K562 (cell line): ENCODE measurements at regions not wholly inside any gene's neighbourhood (a gene's known extent, or its start where the extent isn't known, plus 50 kb on each side); places are given as distances from the start of the nearest gene placed in this dataset.

ENCODE experiments used
- ATAC-seq: fragments of 200-7000 bp; cut with Tn5 transposase; 3 replicates; pipeline ENCODE4 v1.9.1; 2020; ENCODE audit warnings: moderate library complexity
- BruUV-seq: library from RNA; stranded (reverse); fragments of 400-500 nt; replicated peaks from 2 replicates; lab custom pipeline; 2021; lab: Mats Ljungman, UMichigan
- CTCF ChIA-PET: fragments of 300-600 bp; formaldehyde crosslinking; extraction: SDS; loops from one replicate; lab custom pipeline; 2021; ENCODE audit warnings: low intra/inter-chr PET ratio; lab: Yijun Ruan, JAX
- POLR2A ChIA-PET: fragments of 300-600, 350-650 bp; sonication (Branson Sonifier 250); formaldehyde crosslinking; extraction: SDS; loops from one replicate; lab custom pipeline; 2021; ENCODE audit warnings: antibody characterized with exemption, inconsistent platforms; lab: Yijun Ruan, JAX
- DNase-seq, 4 experiments: peaks; one replicate each; pipeline versions ENCODE4 v3.0.0 to v3.0.0-alpha.2; 2011 to 2018; ENCODE audit warnings: low spot score in 3 of 4, mixed read lengths in 3 of 4; ENCODE audit errors: extremely low read depth in 1 of 4
- FAIRE-seq: peaks from 2 replicates; lab custom pipeline; 2011; peaks lifted over from hg19 to GRCh38; lab: Jason Lieb, UNC
- H2AFZ ChIP-seq: 2 replicates; pipeline ENCODE4 v1.6.0; 2011; ENCODE audit warnings: low read depth, low read length, control low read depth, inconsistent platforms
- H3K27ac ChIP-seq: fragments of 200-600 bp; 3 replicates; pipeline ENCODE4 v1.8.0; 2011; ENCODE audit warnings: low read depth, mild to moderate bottlenecking, control low read depth, inconsistent platforms, low read length, moderate library complexity, mixed read lengths; ENCODE audit errors: extremely low read depth
- H3K27me3 ChIP-seq, 2 experiments: fragments of 300-600 bp in 1 of 2; 2 replicates in 1 of 2; 3 replicates in 1 of 2; pipeline versions ENCODE4 v1.6.0 to v1.8.0; 2011; ENCODE audit warnings: inconsistent platforms in 2 of 2, low read length in 2 of 2, mild to moderate bottlenecking in 1 of 2, mixed read lengths in 1 of 2, moderate library complexity in 1 of 2; ENCODE audit not compliant: control insufficient read depth in 2 of 2, insufficient read depth in 2 of 2
- H3K36me3 ChIP-seq: fragments of 300-600 bp; 3 replicates; pipeline ENCODE4 v1.8.0; 2011; ENCODE audit warnings: mild to moderate bottlenecking, low read length, inconsistent platforms; ENCODE audit not compliant: control insufficient read depth, insufficient read depth
- H3K4me1 ChIP-seq, 2 experiments: fragments of 200-600 bp in 1 of 2; replicated peaks in 1 of 2; 2 replicates in 1 of 2; 3 replicates in 1 of 2; pipeline versions ENCODE4 v1.5.1 to v1.8.0; 2011; ENCODE audit warnings: inconsistent platforms in 2 of 2, low read length in 2 of 2, mild to moderate bottlenecking in 1 of 2, mixed read lengths in 1 of 2, moderate library complexity in 1 of 2; ENCODE audit not compliant: control insufficient read depth in 2 of 2, insufficient read depth in 2 of 2
- H3K4me2 ChIP-seq: 2 replicates; pipeline ENCODE4 v1.6.1; 2011; ENCODE audit warnings: low read length, control low read depth, inconsistent platforms, mixed read lengths; ENCODE audit not compliant: insufficient read depth
- H3K4me3 ChIP-seq: fragments of 200-600 bp; sonication (generic), shearing (Covaris generic); 2 replicates; pipeline ENCODE4 v1.5.1; 2016; ENCODE audit warnings: control low read depth, inconsistent platforms
- H3K79me2 ChIP-seq: fragments of 200-600 bp; 3 replicates; pipeline ENCODE4 v1.8.0; 2011; ENCODE audit warnings: low read length, inconsistent platforms; ENCODE audit not compliant: control insufficient read depth, insufficient read depth
- H3K9ac ChIP-seq, 2 experiments: 2 replicates each; pipeline versions ENCODE4 v1.6.0 to v1.6.1; 2011; ENCODE audit warnings: low read depth in 2 of 2, low read length in 2 of 2, control low read depth in 1 of 2, inconsistent platforms in 1 of 2, mild to moderate bottlenecking in 1 of 2, mixed read lengths in 1 of 2; ENCODE audit not compliant: insufficient read depth in 1 of 2
- H3K9me1 ChIP-seq: one replicate; pipeline ENCODE4 v1.6.0; 2011; ENCODE audit warnings: inconsistent platforms, mild to moderate bottlenecking, low read length, moderate library complexity; ENCODE audit not compliant: control insufficient read depth, insufficient read depth
- H3K9me3 ChIP-seq: replicated peaks from 2 replicates; pipeline ENCODE4 v1.5.1; 2011; ENCODE audit warnings: low read depth, low read length, inconsistent platforms; ENCODE audit not compliant: control insufficient read depth, insufficient read depth
- H4K20me1 ChIP-seq: replicated peaks from 2 replicates; pipeline ENCODE4 v1.6.1; 2011; ENCODE audit warnings: low read length, inconsistent platforms, mixed read lengths; ENCODE audit not compliant: control insufficient read depth, insufficient read depth
- HMBOX1 ChIP-seq: sonication (generic); IDR thresholded peaks from 2 replicates; pipeline ENCODE4 v1.6.1; 2016
- MNT ChIP-seq, 2 experiments: fragments of 450-650 bp; conservative IDR thresholded peaks; 2 replicates each; pipeline ENCODE4 v1.6.1; 2017; ENCODE audit warnings: mild to moderate bottlenecking in 2 of 2, moderate library complexity in 2 of 2
- NR2C1 ChIP-seq, 2 experiments: fragments of 450-650 bp; IDR thresholded peaks; 2 replicates each; pipeline ENCODE4 v1.6.1; 2017; ENCODE audit warnings: mild to moderate bottlenecking in 2 of 2, antibody characterized with exemption in 1 of 2, inconsistent platforms in 1 of 2, missing compliant biosample characterization in 1 of 2, missing genetic modification characterization in 1 of 2
- RBM39 ChIP-seq: fragments of 200-400 bp; formaldehyde crosslinking; optimal IDR thresholded peaks from 2 replicates; pipeline ENCODE3; 2018; ENCODE audit warnings: low read depth, low read length
- REST ChIP-seq, 2 experiments: fragments of 450-650 bp; formaldehyde crosslinking in 1 of 2; IDR thresholded peaks; 2 replicates each; pipeline versions ENCODE4 v1.4.0 to v1.6.1; 2014 to 2020; ENCODE audit warnings: mild to moderate bottlenecking in 2 of 2, borderline replicate concordance in 1 of 2, low read depth in 1 of 2
- SMC3 ChIP-seq: conservative IDR thresholded peaks from 2 replicates; pipeline ENCODE4 v1.6.1; 2011; ENCODE audit warnings: low read depth, low read length, improper control_type of control experiment; ENCODE audit not compliant: insufficient read depth
- ZBTB17 ChIP-seq: fragments of 450-650 bp; formaldehyde crosslinking; IDR thresholded peaks from 2 replicates; pipeline ENCODE4 v1.4.0; 2020; ENCODE audit warnings: mild to moderate bottlenecking
- ZNF507 ChIP-seq: conservative IDR thresholded peaks from 2 replicates; pipeline ENCODE4 v1.6.1; 2017; ENCODE audit warnings: missing genetic modification characterization, missing compliant biosample characterization
- WGBS: fragments of 100-300 bp; shearing (Covaris generic); methylation state at CpG from one replicate; pipeline ENCODE4 v1.1.6; 2016; ENCODE audit warnings: low coverage, mixed read lengths; ENCODE audit not compliant: insufficient coverage; ENCODE audit errors: missing lambda C conversion rate; 5-methylcytosine and 5-hydroxymethylcytosine counted together
- in situ Hi-C: fragments of 300-500 bp; cut with MboI; formaldehyde crosslinking; loops from 4 replicates; pipeline ENCODE4 v1.15.0; 2018; ENCODE audit warnings: inconsistent platforms, mixed read lengths
- intact Hi-C: fragments of 100-400 bp; cut with micrococcal nuclease; formaldehyde crosslinking; loops from 2 replicates; pipeline ENCODE4 v1.14.2; 2022

- H3K9me1 ChIP-seq = no peaks in the 10 kb centered on the region
- no peaks in the 10 kb centered on the region for H3K36me3 ChIP-seq
- POLR2A ChIA-PET = interaction anchor here (0.8 to 1.4 kb wide), 2 partner anchors 133 to 328 kb away, joined by 3 read pairs; no protein-coding TSS in a partner anchor
- no peaks in the 10 kb centered on the region for H4K20me1 ChIP-seq
- peak overlapping the region; percentile 69 for H2AFZ ChIP-seq
- BruUV-seq = no TSS peak
- peak overlapping the region; percentile 44; the same call in 1 of the 2 replicates for H3K4me2 ChIP-seq
- H3K4me3 ChIP-seq = no peak overlapping the region
- peak; percentile 60 for FAIRE-seq
- H3K79me2 ChIP-seq = no peaks in the 10 kb centered on the region
- no peak overlapping the region for H3K9ac ChIP-seq
- no peak overlapping the region for H3K27ac ChIP-seq
- no peaks in the 10 kb centered on the region; the same call in 1 of the 2 replicates for H3K9me3 ChIP-seq
- in situ Hi-C loops = no loop called here
- peak; percentile 61; the same call in 1 of the 3 replicates for ATAC-seq
- H3K4me1 ChIP-seq = no peaks in the 10 kb centered on the region; a peak in 1 of 5 replicates
- 8% methylated on average over 6 of the region's 6 CpGs for WGBS
- DNase-seq = peak in 2 of 4 experiments; percentile 11 to 53
- CTCF ChIA-PET = interaction anchor here (0.7 to 3.2 kb wide), 3 partner anchors 70 to 601 kb away, joined by 3 to 32 read pairs (median 4); partner anchors contain the start of gene SNX18
- intact Hi-C loops = loop anchor here (1.0 to 10.0 kb wide), 3 partner anchors 210 to 600 kb away; partner anchors contain the start of gene SNX18
- H3K27me3 ChIP-seq = peaks cover 0 to 7% of the 10 kb centered on the region in 2 experiments; a peak in 1 of 5 replicates
- TF ChIP-seq MNT (conservative IDR thresholded peaks at IDR 0.05) (peak in 1 of 2 experiments; percentile 32; a peak in 1 of 4 replicates), RBM39 (no peak), SMC3 (peak; percentile 40; the same call in 1 of the 2 replicates), REST (IDR thresholded peaks at IDR 0.05; ENCODE audit: borderline replicate concordance) (peak; percentile 78), REST (CRISPR knock-in tag; IDR thresholded peaks at IDR 0.05; ENCODE audit: low read depth) (no peak), NR2C1 (IDR thresholded peaks at IDR 0.05) (no peak), NR2C1 (tag; IDR thresholded peaks at IDR 0.05) (no peak), HMBOX1 (no peak), ZBTB17 (CRISPR knock-in tag) (peak; percentile 91), ZNF507 (peak; percentile 86)
These were observed 140.4 kb downstream of the ESM1 start for GRCh38 chr5:54844905-54845566.
